CD4-positive, alpha-beta T cell treated with Interferon alpha-2 for 1 hour (primary cell): ENCODE measurements at regions not wholly inside any gene's neighbourhood (a gene's known extent, or its start where the extent isn't known, plus 50 kb on each side); places are given as distances from the start of the nearest gene placed in this dataset.

Experiments
- DNase-seq, 2 donors: peaks; one replicate each; pipeline ENCODE4 v3.0.0-alpha.2; 2020 to 2022

DNA sequence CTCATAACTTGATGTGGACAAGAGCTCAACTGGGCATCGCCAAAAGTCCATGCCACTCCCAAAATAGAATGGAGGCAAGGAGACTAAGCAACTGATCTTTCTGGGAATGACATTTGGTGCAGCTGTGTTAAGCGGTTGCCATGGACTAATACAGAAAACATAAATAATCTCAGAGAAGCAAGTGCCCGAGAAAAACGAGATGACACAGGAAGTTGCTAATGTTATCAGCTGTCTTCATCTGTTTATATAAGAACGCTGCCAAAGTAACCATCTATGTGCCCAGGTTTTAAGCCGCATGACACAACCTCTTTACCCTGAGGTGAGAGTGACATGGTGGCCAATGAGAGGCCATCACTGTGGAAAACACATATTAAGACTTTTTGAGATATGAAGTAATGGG is 54.9 kb upstream of the SACS start:
- DNase-seq: peak in 1 of 2 donors; percentile 18

- DNase-seq: no peak
Measured at GRCh38 chr13:23496255-23496654, 62.8 kb upstream of the SACS start.

- DNase-seq: no peak
Measured at GRCh38 chr13:23497191-23497590, 63.7 kb upstream of the SACS start.

GRCh38 chr13:23500849-23501248 is 67.3 kb upstream of the SACS start:
- DNase-seq: no peak

- no peak for DNase-seq
Measured at GRCh38 chr13:23504180-23504579, 66.0 kb upstream of the TNFRSF19 start.

GRCh38 chr13:23505007-23505406 is 65.2 kb upstream of the TNFRSF19 start:
- no peak for DNase-seq

DNA sequence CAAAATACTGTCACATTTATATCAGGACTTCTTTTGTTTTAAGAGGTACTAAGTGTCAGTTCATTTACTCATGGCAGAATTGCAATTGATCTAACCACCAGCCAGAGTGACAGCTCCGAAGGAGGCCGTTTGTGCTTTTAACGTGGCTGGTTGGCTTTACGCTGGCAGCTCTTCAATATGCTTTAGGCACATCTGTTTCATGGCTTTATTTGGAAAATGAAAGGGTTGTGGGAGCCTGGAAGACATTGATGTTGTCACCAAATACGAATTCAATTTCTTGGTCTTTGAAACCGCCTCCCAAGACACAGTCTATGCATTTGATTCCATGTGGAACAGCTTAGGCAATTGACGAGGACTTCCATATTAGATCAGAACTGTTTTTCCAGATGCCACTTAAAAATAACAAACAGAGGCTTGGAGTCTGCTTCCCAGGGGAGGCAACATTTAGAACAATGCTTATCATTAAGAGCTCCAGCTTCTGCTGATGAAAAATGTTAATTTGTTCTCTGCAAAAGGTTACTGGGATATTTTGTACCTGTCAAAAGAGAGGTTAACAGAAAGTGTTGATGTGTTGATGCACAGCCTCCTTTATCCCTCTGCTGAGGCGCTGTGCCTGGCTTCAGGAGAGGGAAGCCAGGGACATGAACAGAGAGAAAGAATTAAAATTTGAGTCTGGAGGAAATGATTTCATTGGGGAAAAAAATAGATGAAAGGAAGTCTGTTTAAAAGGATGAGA is 64.0 kb upstream of the TNFRSF19 start:
- no peak for DNase-seq

DNA sequence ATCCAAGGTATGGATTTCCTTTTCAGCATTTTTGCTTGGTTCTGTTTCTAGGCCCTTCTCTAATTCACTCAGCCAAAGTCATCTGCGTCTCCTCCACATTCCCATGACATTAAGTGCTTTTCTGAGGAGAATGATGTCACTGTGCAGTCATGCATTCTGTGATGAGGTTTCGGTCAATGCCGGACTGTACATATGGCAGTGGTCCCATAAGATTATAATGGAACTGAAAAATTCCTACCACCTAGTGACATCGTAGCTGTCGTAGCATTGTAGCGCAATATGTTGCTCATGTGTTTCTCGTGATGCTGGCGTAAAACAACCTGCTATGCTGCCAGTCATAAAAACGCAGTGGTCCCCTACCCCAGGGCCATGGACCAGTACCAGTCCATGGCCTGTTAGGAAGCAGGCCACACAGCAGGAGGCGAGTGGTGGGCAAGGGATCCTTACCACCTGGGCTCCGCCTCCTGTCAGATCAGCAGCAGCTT is 63.4 kb upstream of the TNFRSF19 start:
- no peak for DNase-seq

DNA sequence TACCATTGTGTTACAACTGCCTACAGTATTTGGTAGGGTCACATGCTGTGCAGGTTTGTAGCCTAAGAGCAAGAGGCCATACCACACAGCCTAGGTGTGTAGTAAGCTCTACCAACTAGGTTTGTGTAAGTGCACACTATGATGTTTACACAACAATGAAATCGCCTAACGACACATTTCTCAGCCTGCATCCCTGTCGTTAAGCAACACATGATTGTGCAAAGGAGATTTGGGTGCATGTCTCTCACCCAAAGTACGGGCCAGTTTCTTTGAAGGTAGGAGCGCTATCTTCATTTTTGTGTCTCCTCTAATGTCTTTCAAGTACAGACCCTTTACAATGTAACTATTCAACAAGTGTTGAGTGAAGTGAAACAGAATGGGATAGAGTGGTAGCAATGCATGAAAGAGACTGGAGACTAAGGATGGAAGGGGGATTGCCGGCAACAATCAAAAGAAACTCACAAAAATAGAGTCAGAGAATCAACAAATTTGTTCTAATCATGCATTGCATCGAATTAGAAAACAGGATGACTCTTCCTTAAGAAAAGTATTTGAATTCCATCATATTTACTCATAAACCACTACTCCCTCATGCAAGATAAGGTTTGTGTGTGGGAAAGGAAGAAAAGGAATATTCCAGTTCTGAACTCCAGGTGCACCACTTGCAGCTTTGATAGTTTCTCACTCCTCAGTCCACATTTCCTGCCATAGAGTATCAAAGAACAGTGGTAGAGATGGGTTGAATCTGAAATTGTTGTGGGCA is 60.2 kb upstream of the TNFRSF19 start:
- DNase-seq: no peak

DNA sequence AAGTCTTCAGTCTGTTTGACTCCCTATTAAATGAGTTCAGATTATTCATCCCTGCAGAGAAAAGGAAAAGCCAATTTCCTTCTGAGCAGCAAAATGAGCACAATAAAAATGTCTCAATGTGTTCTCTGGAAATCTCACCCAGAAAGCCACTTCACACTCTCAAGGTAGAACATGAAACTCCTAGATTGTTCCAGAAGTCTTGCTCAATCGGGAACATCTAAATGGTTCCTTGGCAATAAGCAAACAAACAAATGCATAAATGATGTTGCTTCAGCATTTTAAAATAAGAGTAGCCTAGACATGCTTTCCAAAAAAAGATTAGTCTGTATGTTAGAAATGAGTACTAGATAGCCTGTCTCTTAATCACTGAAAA is 59.7 kb upstream of the TNFRSF19 start:
- no peak for DNase-seq

- peak in 1 of 2 donors; percentile 4 for DNase-seq
Measured at GRCh38 chr13:23510979-23511735, 59.1 kb upstream of the TNFRSF19 start.

GRCh38 chr13:23512762-23513395 is 57.3 kb upstream of the TNFRSF19 start:
- no peak for DNase-seq

- DNase-seq: no peak
Measured at GRCh38 chr13:23513455-23513854, 56.8 kb upstream of the TNFRSF19 start.

GRCh38 chr13:23514076-23514475 is 56.1 kb upstream of the TNFRSF19 start:
- no peak for DNase-seq

DNA sequence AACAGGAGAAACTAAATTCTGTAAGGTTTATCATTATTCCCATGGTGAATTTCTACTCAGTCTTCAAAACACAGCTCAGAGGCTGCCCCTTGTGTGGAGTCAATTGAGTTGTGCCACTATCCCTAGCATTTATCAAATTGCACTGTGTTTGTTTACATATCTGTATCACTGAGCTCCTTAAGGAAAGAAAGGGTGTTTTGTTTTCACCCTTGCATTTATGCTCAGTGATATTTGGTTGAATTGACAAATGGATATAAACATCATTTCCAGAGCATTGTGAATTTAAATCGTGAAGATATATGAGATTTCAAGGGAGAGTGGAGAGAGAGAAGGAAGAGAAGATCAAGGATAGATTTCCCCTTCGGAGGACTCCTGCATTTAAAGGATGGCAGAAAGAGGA is 55.1 kb upstream of the TNFRSF19 start:
- no peak for DNase-seq

GRCh38 chr13:23516190-23516589 is 54.0 kb upstream of the TNFRSF19 start:
- no peak for DNase-seq

DNA sequence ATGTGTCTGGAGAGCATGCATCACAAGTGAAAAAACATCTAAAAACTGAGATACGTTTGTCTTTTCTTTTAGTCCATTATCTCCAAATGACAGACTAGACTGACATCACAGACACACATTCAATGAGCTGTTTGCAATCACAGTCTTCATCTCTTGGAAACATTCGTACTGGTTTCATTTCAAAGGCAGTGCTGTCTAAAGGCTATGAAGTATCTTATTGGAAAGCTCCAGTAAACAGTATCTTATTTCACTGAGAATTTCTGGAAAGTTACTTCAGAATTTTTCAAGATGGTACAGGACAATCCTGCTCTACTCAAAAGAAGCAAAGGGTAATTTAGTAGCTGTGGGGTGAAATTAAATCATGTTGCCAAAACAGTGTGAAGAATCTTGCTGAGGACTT is 53.5 kb upstream of the TNFRSF19 start:
- DNase-seq: no peak

DNA sequence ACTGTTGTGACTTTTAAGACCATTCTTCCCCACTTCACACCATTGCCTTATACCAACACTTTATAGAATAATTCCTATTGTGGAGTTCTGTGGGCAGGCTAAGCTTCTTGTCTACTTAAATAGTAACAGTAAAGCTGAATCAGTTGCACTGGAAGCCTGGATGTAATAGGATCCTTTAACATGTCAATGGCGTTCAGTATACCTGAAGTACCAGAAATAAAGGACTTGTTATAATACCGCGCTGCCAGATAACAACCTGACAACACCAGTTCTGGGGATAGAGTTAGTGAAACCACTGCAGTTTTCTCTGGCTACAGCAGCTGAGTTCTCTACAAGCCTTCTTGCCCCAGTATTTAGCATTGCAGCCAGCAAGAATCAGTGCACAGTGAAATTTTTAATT is 52.0 kb upstream of the TNFRSF19 start:
- DNase-seq: no peak
